ENCODE measurements at regions not wholly inside any gene's neighbourhood (a gene's known extent, or its start where the extent isn't known, plus 50 kb on each side); places are given as distances from the start of the nearest gene placed in this dataset.
"Not testable (repeated sequence)": the region's sequence is repeated elsewhere in the genome, so short reads cannot be mapped to it uniquely, and the experiment has no call there.

DNA sequence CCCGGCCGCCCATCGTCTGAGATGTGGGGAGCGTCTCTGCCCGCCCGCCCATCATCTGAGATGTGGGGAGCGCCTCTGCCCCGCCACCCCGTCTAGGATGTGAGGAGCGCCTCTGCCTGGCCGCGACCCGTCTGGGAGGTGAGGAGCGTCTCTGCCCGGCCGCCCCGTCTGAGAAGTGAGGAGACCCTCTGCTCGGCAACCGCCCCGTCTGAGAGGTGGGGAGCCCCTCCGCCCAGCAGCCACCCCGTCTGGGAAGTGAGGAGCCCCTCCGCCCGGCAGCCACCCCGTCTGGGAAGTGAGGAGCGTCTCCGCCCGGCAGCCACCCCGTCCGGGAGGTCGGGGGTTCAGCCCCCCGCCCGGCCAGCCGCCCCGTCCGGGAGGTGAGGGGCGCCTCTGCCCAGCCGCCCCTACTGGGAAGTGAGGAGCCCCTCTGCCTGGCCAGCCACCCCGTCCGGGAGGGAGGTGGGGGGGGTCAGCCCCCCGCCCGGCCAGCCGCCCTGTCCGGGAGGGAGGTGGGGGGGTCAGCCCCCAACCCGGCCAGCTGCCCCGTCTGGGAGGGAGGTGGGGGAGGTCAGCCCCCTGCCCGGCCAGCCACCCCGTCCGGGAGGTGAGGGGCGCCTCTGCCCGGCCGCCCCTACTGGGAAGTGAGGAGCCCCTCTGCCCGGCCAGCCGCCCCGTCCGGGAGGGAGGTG is 54.9 kb upstream of the CACHD1 start:
- intact Hi-C loops (cut with DNase I); ATAC-seq; DNase-seq (ENCODE audit: low spot score): not testable (repeated sequence)

DNA sequence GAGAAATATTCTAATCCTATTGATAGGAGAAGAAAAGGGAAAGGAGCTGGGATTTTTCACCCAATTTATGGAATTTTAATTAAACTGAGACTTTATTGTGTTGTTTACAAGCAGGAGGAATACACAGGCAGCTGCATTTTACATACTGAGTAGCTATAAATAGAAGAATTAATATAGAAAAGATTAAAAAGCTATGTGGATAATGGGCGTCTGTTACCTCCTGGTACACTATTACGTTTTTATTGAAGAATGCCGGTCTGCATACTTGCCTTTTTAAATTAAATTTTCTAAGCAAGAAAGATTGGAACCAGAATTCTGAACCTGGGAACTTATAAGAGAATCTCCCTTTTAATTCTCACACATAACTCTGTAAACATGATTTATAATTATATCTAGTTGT is 52.1 kb upstream of the CACHD1 start:
- ATAC-seq = no peak
- intact Hi-C loops (cut with DNase I) = no loop called here
- no peak for DNase-seq (ENCODE audit: low spot score)
